ENCODE measurements at regions not wholly inside any gene's neighbourhood (a gene's known extent, or its start where the extent isn't known, plus 50 kb on each side); places are given as distances from the start of the nearest gene placed in this dataset.

- peaks cover 0 to 15% (median 9%) of the 10 kb centered on the region in 10 experiments; a peak in 12 of 20 replicates for H3K4me1 ChIP-seq
- H3K36me3 ChIP-seq: no peaks in the 10 kb centered on the region
- H3K4me3 ChIP-seq: no peak overlapping the region
- no peaks in the 10 kb centered on the region for H4K20me1 ChIP-seq
- no peaks in the 10 kb centered on the region for H3K27me3 ChIP-seq
- no peak for TF ChIP-seq Cebpa-rat (IDR thresholded peaks at IDR 0.05)
- H3K9me3 ChIP-seq (replicated peaks in 1 of 11): peaks cover 6 to 20% (median 15%) of the 10 kb centered on the region in 11 experiments
- peak overlapping the region in 7 of 11 experiments; percentile 17 to 38 (median 20); a peak in 9 of 22 replicates for H3K4me2 ChIP-seq
- H3K9ac ChIP-seq: no peak overlapping the region
- no peak overlapping the region for H3K27ac ChIP-seq
Observed at GRCh38 chr3:59655418-59656015, 605.7 kb upstream of the CFAP20DC start.

GRCh38 chr3:59654480-59655417, 604.9 kb upstream of the CFAP20DC start:
- Histone ChIP-seq H3K4me3 (no peak overlapping the region), H3K4me2 (peak overlapping the region in 7 of 11 experiments; percentile 17 to 38 (median 20); a peak in 10 of 22 replicates), H3K9me3 (replicated peaks in 1 of 11) (peaks cover 14 to 28% (median 23%) of the 10 kb centered on the region in 11 experiments), H4K20me1 (no peaks in the 10 kb centered on the region), H3K36me3 (no peaks in the 10 kb centered on the region), H3K27ac (no peak overlapping the region), H3K27me3 (no peaks in the 10 kb centered on the region), H3K4me1 (peaks cover 0 to 15% (median 9%) of the 10 kb centered on the region in 10 experiments; a peak in 12 of 20 replicates), H3K9ac (no peak overlapping the region)
- no peak for TF ChIP-seq Cebpa-rat (IDR thresholded peaks at IDR 0.05)

- H3K27me3 ChIP-seq: no peaks in the 10 kb centered on the region
- no peaks in the 10 kb centered on the region for H3K36me3 ChIP-seq
- H3K4me1 ChIP-seq: peaks cover 0 to 15% (median 9%) of the 10 kb centered on the region in 10 experiments; a peak in 12 of 20 replicates
- H3K9ac ChIP-seq: no peak overlapping the region
- H4K20me1 ChIP-seq: no peaks in the 10 kb centered on the region
- H3K9me3 ChIP-seq (replicated peaks in 1 of 11): peaks cover 21 to 34% (median 29%) of the 10 kb centered on the region in 11 experiments
- no peak overlapping the region for H3K4me3 ChIP-seq
- H3K4me2 ChIP-seq: no peak overlapping the region
- TF ChIP-seq Cebpa-rat (IDR thresholded peaks at IDR 0.05): no peak
- no peak overlapping the region for H3K27ac ChIP-seq
Observed at GRCh38 chr3:59654123-59654479, 604.3 kb upstream of the CFAP20DC start.

GRCh38 chr3:59653405-59654122, 603.7 kb upstream of the CFAP20DC start:
- Histone ChIP-seq H3K4me2 (no peak overlapping the region), H3K27ac (no peak overlapping the region)

GRCh38 chr3:59644479-59645402, 594.9 kb upstream of the CFAP20DC start:
- no peak overlapping the region for H3K4me2 ChIP-seq
- H3K4me1 ChIP-seq: no peaks in the 10 kb centered on the region
- no peaks in the 10 kb centered on the region for H4K20me1 ChIP-seq
- no peak overlapping the region for H3K9ac ChIP-seq
- no peak overlapping the region for H3K4me3 ChIP-seq
- no peak overlapping the region for H3K27ac ChIP-seq
- no peak for TF ChIP-seq Cebpa-rat (IDR thresholded peaks at IDR 0.05)
- no peaks in the 10 kb centered on the region for H3K36me3 ChIP-seq
- peaks cover 16 to 26% (median 18%) of the 10 kb centered on the region in 11 experiments for H3K9me3 ChIP-seq (replicated peaks in 1 of 11)
- H3K27me3 ChIP-seq: no peaks in the 10 kb centered on the region

More at GRCh38 chr3:59653405-59654122, 603.7 kb upstream of the CFAP20DC start:
- no peak overlapping the region for H3K9ac ChIP-seq
- H3K9me3 ChIP-seq (replicated peaks in 1 of 11): peaks cover 26 to 39% (median 35%) of the 10 kb centered on the region in 11 experiments
- peaks cover 0 to 15% (median 9%) of the 10 kb centered on the region in 10 experiments; a peak in 12 of 20 replicates for H3K4me1 ChIP-seq
- H3K27me3 ChIP-seq: no peaks in the 10 kb centered on the region
- TF ChIP-seq Cebpa-rat (IDR thresholded peaks at IDR 0.05): no peak
- no peaks in the 10 kb centered on the region for H4K20me1 ChIP-seq
- no peak overlapping the region for H3K4me3 ChIP-seq
- H3K36me3 ChIP-seq: no peaks in the 10 kb centered on the region

GRCh38 chr3:59641169-59641899, 591.5 kb upstream of the CFAP20DC start:
- Histone ChIP-seq H3K4me1 (no peaks in the 10 kb centered on the region), H3K9me3 (replicated peaks in 1 of 11) (no peaks in the 10 kb centered on the region), H3K27ac (no peak overlapping the region), H4K20me1 (no peaks in the 10 kb centered on the region), H3K9ac (no peak overlapping the region), H3K4me3 (no peak overlapping the region), H3K4me2 (no peak overlapping the region), H3K27me3 (no peaks in the 10 kb centered on the region), H3K36me3 (no peaks in the 10 kb centered on the region)
- TF ChIP-seq Cebpa-rat (IDR thresholded peaks at IDR 0.05): 0 out of 22 replicates have a peak, but pooled peaks of 1 of the 11 experiments have one; percentile 31

GRCh38 chr3:59632760-59633573, 583.1 kb upstream of the CFAP20DC start:
- no peaks in the 10 kb centered on the region for H3K9me3 ChIP-seq (replicated peaks in 1 of 11)
- no peaks in the 10 kb centered on the region for H4K20me1 ChIP-seq
- H3K4me3 ChIP-seq: no peak overlapping the region
- no peak overlapping the region for H3K27ac ChIP-seq
- no peaks in the 10 kb centered on the region for H3K27me3 ChIP-seq
- H3K4me1 ChIP-seq: peaks cover 0 to 9% (median 0%) of the 10 kb centered on the region in 10 experiments; a peak in 3 of 20 replicates
- TF ChIP-seq Cebpa-rat (IDR thresholded peaks at IDR 0.05): no peak
- H3K9ac ChIP-seq: no peak overlapping the region
- no peak overlapping the region for H3K4me2 ChIP-seq
- no peaks in the 10 kb centered on the region for H3K36me3 ChIP-seq
